ENCODE measurements at regions not wholly inside any gene's neighbourhood (a gene's known extent, or its start where the extent isn't known, plus 50 kb on each side); places are given as distances from the start of the nearest gene placed in this dataset.

DNA sequence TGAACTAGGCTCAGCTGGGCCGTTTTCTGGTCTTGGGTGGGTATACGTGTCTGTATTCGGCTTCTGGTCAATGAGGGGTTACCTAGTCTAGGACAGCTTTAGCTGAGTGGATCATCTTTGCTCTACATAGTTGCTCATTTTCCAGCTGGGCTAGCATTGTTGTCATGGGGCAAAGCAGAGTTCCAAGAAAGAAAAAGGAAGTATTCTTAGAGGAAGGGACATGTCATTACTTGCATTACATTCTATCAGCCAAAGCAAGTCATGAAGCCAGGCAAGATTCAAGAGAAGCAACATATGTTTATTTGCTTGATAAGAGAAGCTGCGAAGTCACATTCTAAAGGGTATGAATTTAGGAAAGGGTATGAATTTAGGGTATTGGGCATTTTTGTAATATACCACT lies 396.5 kb downstream of the ZNF608 start:
- TF ChIP-seq, protein P1, sequence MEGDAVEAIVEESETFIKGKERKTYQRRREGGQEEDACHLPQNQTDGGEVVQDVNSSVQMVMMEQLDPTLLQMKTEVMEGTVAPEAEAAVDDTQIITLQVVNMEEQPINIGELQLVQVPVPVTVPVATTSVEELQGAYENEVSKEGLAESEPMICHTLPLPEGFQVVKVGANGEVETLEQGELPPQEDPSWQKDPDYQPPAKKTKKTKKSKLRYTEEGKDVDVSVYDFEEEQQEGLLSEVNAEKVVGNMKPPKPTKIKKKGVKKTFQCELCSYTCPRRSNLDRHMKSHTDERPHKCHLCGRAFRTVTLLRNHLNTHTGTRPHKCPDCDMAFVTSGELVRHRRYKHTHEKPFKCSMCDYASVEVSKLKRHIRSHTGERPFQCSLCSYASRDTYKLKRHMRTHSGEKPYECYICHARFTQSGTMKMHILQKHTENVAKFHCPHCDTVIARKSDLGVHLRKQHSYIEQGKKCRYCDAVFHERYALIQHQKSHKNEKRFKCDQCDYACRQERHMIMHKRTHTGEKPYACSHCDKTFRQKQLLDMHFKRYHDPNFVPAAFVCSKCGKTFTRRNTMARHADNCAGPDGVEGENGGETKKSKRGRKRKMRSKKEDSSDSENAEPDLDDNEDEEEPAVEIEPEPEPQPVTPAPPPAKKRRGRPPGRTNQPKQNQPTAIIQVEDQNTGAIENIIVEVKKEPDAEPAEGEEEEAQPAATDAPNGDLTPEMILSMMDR (IDR thresholded peaks at IDR 0.05) = no peak
- TF ChIP-seq ZFX (IDR thresholded peaks at IDR 0.05; ENCODE audit: borderline replicate concordance) = no peak

Data from 22Rv1 (cell line).